Left renal pelvis (tissue), 4 donors: ENCODE measurements at regions not wholly inside any gene's neighbourhood (a gene's known extent, or its start where the extent isn't known, plus 50 kb on each side); places are given as distances from the start of the nearest gene placed in this dataset.
A peak's percentile ranks its signal among the peaks of the same experiment; 100 is the strongest.
"Not testable (repeated sequence)": the region's sequence is repeated elsewhere in the genome, so short reads cannot be mapped to it uniquely, and the experiment has no call there.

ENCODE experiments used
- DNase-seq, 4 donors: peaks; one replicate each; pipeline ENCODE4 v3.0.0-alpha.2; 2013; ENCODE audit warnings: low read depth in 4 of 4, low spot score in 3 of 4

- DNase-seq, result no peak
Measured at GRCh38 chr16:87199379-87199778, 117.8 kb downstream of the C16orf95 start.

- no peak for DNase-seq
Measured at GRCh38 chr16:87199901-87200300, 117.3 kb downstream of the C16orf95 start.

- no peak for DNase-seq
Measured at GRCh38 chr16:87200637-87201036, 116.6 kb downstream of the C16orf95 start.

GRCh38 chr16:87201052-87201451, 116.1 kb downstream of the C16orf95 start:
- DNase-seq, result no peak

- no peak for DNase-seq
Measured at GRCh38 chr16:87201790-87202189, 115.4 kb downstream of the C16orf95 start.

- DNase-seq, result no peak
Measured at GRCh38 chr16:87202346-87202745, 114.8 kb downstream of the C16orf95 start.

GRCh38 chr16:87203060-87203656, 114.0 kb downstream of the C16orf95 start:
- DNase-seq, result peak in 1 of 4 donors; percentile 47

GRCh38 chr16:87206646-87207451, 110.3 kb downstream of the C16orf95 start:
- no peak for DNase-seq

- no peak for DNase-seq
Measured at GRCh38 chr16:87207509-87207908, 109.7 kb downstream of the C16orf95 start.

GRCh38 chr16:87207965-87208364, 109.2 kb downstream of the C16orf95 start:
- no peak for DNase-seq

- not testable (repeated sequence) for DNase-seq
Measured at GRCh38 chr16:87208968-87209367, 108.2 kb downstream of the C16orf95 start.

GRCh38 chr16:87209808-87210512, 107.2 kb downstream of the C16orf95 start:
- DNase-seq, result no peak

- DNase-seq, result no peak
Measured at GRCh38 chr16:87210894-87211293, 106.3 kb downstream of the C16orf95 start.

GRCh38 chr16:87212026-87212425, 105.2 kb downstream of the C16orf95 start:
- no peak for DNase-seq

GRCh38 chr16:87213536-87213935, 103.7 kb downstream of the C16orf95 start:
- DNase-seq, result no peak

GRCh38 chr16:87216148-87216840, 100.9 kb downstream of the C16orf95 start:
- DNase-seq, result no peak

GRCh38 chr16:87216841-87217275, 100.3 kb downstream of the C16orf95 start:
- DNase-seq, result no peak

GRCh38 chr16:87217802-87218201, 99.4 kb downstream of the C16orf95 start:
- DNase-seq, result not testable (repeated sequence)

- DNase-seq, result no peak
Measured at GRCh38 chr16:87218281-87219055, 98.7 kb downstream of the C16orf95 start.

GRCh38 chr16:87219287-87219909, 97.8 kb downstream of the C16orf95 start:
- DNase-seq, result no peak
